Testis (tissue), 2 donors: ENCODE measurements at regions not wholly inside any gene's neighbourhood (a gene's known extent, or its start where the extent isn't known, plus 50 kb on each side); places are given as distances from the start of the nearest gene placed in this dataset.
"Not testable (repeated sequence)": the region's sequence is repeated elsewhere in the genome, so short reads cannot be mapped to it uniquely, and the experiment has no call there.

Source experiments
- DNase-seq: peaks from one replicate; pipeline ENCODE4 v3.0.0-alpha.2; 2019
- H3K27ac ChIP-seq, 2 donors: fragments of 200-600 bp; sonication (generic); one replicate each; pipeline ENCODE4 v1.5.1; 2019
- H3K27me3 ChIP-seq: fragments of 200-600 bp; sonication (generic); one replicate; pipeline ENCODE4 v1.5.1; 2019
- H3K36me3 ChIP-seq: fragments of 200-600 bp; sonication (generic); one replicate; pipeline ENCODE4 v1.5.1; 2017; ENCODE audit warnings: low read depth; ENCODE audit errors: missing control alignments
- H3K4me1 ChIP-seq: fragments of 200-600 bp; sonication (generic); one replicate; pipeline ENCODE4 v1.5.1; 2019
- H3K4me3 ChIP-seq, 2 donors: fragments of 200-600 bp; sonication (generic); one replicate each; pipeline ENCODE4 v1.5.1; 2017 to 2019
- H3K9me3 ChIP-seq: fragments of 200-600 bp; sonication (generic); one replicate; pipeline ENCODE4 v1.5.1; 2017
- CTCF ChIP-seq, 3 experiments: fragments of 450-650 bp in 2 of 3; fragments of 200-600 bp in 1 of 3; sonication (generic) in 1 of 3; IDR thresholded peaks; one replicate each; pipeline ENCODE4 v1.5.1; 2016 to 2019; ENCODE audit warnings: antibody characterized with exemption in 3 of 3, mild to moderate bottlenecking in 2 of 3, moderate library complexity in 1 of 3
- POLR2A ChIP-seq: fragments of 450-650 bp; IDR thresholded peaks from one replicate; pipeline ENCODE4 v1.6.1; 2017; ENCODE audit warnings: antibody characterized with exemption, mild to moderate bottlenecking, moderate library complexity
- WGBS, 2 donors: methylation state at CpG; one replicate each; pipeline ENCODE4 v1.1.5; 2018; 5-methylcytosine and 5-hydroxymethylcytosine counted together
- intact Hi-C: fragments of 100-400 bp; cut with DNase I; formaldehyde crosslinking; loops from one replicate; pipeline ENCODE4 v1.15.1; 2023; ENCODE audit warnings: low total_unique reads

GRCh38 chr12:93006471-93007208, 77.5 kb upstream of the EEA1 start:
- H3K27me3 ChIP-seq, result no peaks in the 10 kb centered on the region
- no peaks in the 10 kb centered on the region for H3K4me1 ChIP-seq
- WGBS, 2 donors, result 86 to 93% methylated on average over 5 of the region's 5 CpGs
- H3K4me3 ChIP-seq, result no peak overlapping the region
- H3K36me3 ChIP-seq, result no peaks in the 10 kb centered on the region
- intact Hi-C loops, result no loop called here
- DNase-seq, result no peak
- no peaks in the 10 kb centered on the region for H3K9me3 ChIP-seq
- TF ChIP-seq CTCF (IDR thresholded peaks at IDR 0.05), result no peak
- H3K27ac ChIP-seq, result no peak overlapping the region

- Histone ChIP-seq H3K27ac (no peak overlapping the region), H3K4me1 (no peaks in the 10 kb centered on the region), H3K4me3 (no peak overlapping the region), H3K27me3 (no peaks in the 10 kb centered on the region), H3K36me3 (no peaks in the 10 kb centered on the region), H3K9me3 (no peaks in the 10 kb centered on the region)
- no peak for TF ChIP-seq POLR2A
- TF ChIP-seq CTCF (IDR thresholded peaks at IDR 0.05), result no peak
- intact Hi-C loops, result no loop called here
- WGBS, 2 donors, result 59 to 62% methylated on average over 4 of the region's 4 CpGs
- DNase-seq, result no peak
Observed at GRCh38 chr12:93007544-93007943, 78.4 kb upstream of the EEA1 start.

DNA sequence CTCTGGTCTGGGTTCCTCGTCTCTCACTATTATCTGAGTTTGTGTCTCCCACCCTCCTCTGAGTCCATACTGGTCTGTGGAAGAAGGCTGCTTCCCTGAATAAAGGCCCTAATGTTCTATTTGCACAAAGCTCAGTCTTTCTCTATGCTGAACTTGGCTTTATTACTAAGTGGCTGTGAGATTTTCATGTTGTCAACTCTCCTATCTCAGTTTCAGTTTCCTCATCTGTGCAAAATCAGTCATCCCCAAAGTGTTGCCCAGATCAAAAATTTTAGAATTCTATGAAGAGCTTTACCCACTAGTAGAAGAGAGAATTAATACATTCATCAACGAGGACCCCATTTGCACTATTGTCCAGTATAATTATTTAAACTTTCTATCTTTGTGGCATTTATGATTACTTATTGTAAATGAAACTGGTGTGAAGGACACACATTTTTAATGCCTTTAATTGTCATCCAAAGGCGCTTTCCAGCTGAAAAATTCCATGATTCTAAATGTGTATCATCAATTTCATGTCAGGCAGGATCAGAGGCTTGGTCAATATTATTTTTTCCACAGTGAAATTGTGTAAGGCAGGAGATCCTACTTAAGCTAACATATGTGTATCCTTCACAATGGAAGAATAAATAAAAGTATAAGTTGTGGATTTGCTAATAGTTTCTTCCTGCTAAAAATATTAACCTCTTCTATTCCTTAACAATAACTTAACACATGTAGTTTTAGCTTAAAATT, 79.1 kb upstream of the EEA1 start:
- H3K36me3 ChIP-seq, result no peaks in the 10 kb centered on the region
- no peaks in the 10 kb centered on the region for H3K9me3 ChIP-seq
- no peak overlapping the region for H3K4me3 ChIP-seq
- H3K4me1 ChIP-seq, result no peaks in the 10 kb centered on the region
- intact Hi-C loops, result no loop called here
- 85 to 86% methylated on average over 3 of the region's 3 CpGs for WGBS, 2 donors
- no peak for TF ChIP-seq CTCF (IDR thresholded peaks at IDR 0.05)
- no peak for TF ChIP-seq POLR2A
- H3K27ac ChIP-seq, result no peak overlapping the region
- DNase-seq, result no peak
- H3K27me3 ChIP-seq, result no peaks in the 10 kb centered on the region

DNA sequence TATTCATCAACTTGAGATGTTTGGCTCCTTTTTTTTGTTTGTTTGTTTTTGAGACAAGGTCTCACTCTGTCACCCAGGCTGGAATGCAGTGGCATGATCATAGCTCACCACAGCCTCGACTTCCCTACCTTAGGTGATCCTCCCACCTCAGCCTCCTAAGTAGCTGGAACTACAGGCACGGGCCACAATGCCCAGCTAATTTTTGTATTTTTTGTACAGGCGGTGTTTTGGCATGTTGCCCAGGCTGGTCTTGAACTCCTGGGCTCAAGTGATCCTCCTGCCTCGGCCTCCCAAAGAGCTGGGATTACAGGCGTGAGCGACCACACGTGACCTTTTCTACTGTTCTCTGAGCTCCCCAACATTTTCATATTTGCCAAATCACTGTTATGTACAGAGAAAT, 79.8 kb upstream of the EEA1 start:
- H3K9me3 ChIP-seq, intact Hi-C loops, H3K36me3 ChIP-seq, H3K4me1 ChIP-seq, H3K27me3 ChIP-seq, H3K27ac ChIP-seq, DNase-seq, H3K4me3 ChIP-seq: not testable (repeated sequence)
- 88 to 91% methylated on average over 7 of the region's 7 CpGs for WGBS, 2 donors

DNA sequence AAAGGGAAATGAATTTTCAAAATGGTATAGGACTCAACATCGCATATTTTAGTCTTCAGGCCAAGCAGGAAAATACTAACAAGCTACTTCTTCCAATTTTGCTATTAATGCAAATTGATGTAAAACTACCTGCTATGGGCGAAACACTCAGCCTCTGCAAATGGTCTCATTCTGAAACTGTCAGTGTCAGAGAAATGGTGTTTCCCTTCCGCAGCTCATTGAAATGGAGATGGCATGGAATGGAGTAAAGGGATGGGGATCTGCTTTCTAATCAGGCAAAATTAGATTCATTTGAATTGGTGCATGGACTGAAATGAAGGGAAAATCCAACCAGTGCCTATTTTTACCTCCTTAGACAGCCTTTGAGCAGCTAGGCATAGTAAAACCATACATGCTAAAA, 80.4 kb upstream of the EEA1 start:
- no peaks in the 10 kb centered on the region for H3K36me3 ChIP-seq
- DNase-seq, result no peak
- H3K4me1 ChIP-seq, result no peaks in the 10 kb centered on the region
- H3K27me3 ChIP-seq, result no peaks in the 10 kb centered on the region
- H3K27ac ChIP-seq, result no peak overlapping the region
- no peak overlapping the region for H3K4me3 ChIP-seq
- intact Hi-C loops, result no loop called here
- no peak for TF ChIP-seq CTCF (IDR thresholded peaks at IDR 0.05)
- TF ChIP-seq POLR2A, result no peak
- no peaks in the 10 kb centered on the region for H3K9me3 ChIP-seq
- 91 to 95% methylated on average over 3 of the region's 3 CpGs for WGBS, 2 donors
